ENCODE measurements at regions not wholly inside any gene's neighbourhood (a gene's known extent, or its start where the extent isn't known, plus 50 kb on each side); places are given as distances from the start of the nearest gene placed in this dataset.

DNA sequence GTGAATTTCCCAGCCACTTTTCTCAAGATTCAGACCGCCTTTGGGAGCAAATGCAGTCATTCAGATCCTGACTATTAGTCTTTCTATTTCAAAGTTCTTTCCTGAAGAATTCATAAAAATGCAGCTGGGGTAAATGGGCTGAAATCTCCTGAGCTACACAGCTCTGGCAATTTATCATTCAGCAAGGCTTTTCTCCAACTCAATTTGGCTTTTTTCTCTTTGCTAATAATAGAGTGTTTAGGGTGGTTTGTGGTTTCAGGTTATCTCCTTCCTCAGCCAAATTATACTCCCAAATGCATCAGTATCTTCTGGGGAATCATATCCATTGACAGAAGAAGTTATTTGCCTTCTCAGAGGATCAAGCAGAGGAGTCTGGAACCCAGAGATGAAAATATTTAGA, 282.4 kb upstream of the SLC14A2 start:
- TF ChIP-seq, protein P1, sequence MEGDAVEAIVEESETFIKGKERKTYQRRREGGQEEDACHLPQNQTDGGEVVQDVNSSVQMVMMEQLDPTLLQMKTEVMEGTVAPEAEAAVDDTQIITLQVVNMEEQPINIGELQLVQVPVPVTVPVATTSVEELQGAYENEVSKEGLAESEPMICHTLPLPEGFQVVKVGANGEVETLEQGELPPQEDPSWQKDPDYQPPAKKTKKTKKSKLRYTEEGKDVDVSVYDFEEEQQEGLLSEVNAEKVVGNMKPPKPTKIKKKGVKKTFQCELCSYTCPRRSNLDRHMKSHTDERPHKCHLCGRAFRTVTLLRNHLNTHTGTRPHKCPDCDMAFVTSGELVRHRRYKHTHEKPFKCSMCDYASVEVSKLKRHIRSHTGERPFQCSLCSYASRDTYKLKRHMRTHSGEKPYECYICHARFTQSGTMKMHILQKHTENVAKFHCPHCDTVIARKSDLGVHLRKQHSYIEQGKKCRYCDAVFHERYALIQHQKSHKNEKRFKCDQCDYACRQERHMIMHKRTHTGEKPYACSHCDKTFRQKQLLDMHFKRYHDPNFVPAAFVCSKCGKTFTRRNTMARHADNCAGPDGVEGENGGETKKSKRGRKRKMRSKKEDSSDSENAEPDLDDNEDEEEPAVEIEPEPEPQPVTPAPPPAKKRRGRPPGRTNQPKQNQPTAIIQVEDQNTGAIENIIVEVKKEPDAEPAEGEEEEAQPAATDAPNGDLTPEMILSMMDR (conservative IDR thresholded peaks at IDR 0.05; ENCODE audit: low read depth, low read length): no peak
- TF ChIP-seq POLR2A (IDR thresholded peaks at IDR 0.05; ENCODE audit: low read depth, low read length) (no peak), CEBPB (IDR thresholded peaks at IDR 0.05; ENCODE audit: low read depth, low read length) (no peak), RAD21 (IDR thresholded peaks at IDR 0.05; ENCODE audit: low read length) (no peak), RCOR1 (IDR thresholded peaks at IDR 0.05; ENCODE audit: insufficient replicate concordance, low read length) (no peak), MAFK (IDR thresholded peaks at IDR 0.05; ENCODE audit: low read depth, low read length) (no peak), CHD1 (IDR thresholded peaks at IDR 0.05; ENCODE audit: low read depth, low read length) (no peak), FOS (IDR thresholded peaks at IDR 0.05; ENCODE audit: low read depth, low read length) (no peak), MAZ (IDR thresholded peaks at IDR 0.05; ENCODE audit: borderline replicate concordance, low read depth, low read length) (no peak)
- TF ChIP-seq, protein P2, sequence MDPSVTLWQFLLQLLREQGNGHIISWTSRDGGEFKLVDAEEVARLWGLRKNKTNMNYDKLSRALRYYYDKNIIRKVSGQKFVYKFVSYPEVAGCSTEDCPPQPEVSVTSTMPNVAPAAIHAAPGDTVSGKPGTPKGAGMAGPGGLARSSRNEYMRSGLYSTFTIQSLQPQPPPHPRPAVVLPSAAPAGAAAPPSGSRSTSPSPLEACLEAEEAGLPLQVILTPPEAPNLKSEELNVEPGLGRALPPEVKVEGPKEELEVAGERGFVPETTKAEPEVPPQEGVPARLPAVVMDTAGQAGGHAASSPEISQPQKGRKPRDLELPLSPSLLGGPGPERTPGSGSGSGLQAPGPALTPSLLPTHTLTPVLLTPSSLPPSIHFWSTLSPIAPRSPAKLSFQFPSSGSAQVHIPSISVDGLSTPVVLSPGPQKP (IDR thresholded peaks at IDR 0.05; ENCODE audit: borderline replicate concordance, low read depth, low read length): no peak

Data from IMR-90 (cell line).